ENCODE measurements at regions not wholly inside any gene's neighbourhood (a gene's known extent, or its start where the extent isn't known, plus 50 kb on each side); places are given as distances from the start of the nearest gene placed in this dataset.

- WGBS, 2 donors: 74 to 78% methylated on average over 4 of the region's 4 CpGs
- Histone ChIP-seq H3K27me3 (no peaks in the 10 kb centered on the region), H3K4me3 (no peak overlapping the region), H3K9me3 (peaks cover 0 to 14% (median 0%) of the 10 kb centered on the region in 11 donors), H3K27ac (no peak overlapping the region), H3K36me3 (no peaks in the 10 kb centered on the region), H3K4me1 (no peaks in the 10 kb centered on the region)
- intact Hi-C loops (cut with DNase I): no loop called here
- no peak for DNase-seq
- TF ChIP-seq CTCF (IDR thresholded peaks at IDR 0.05): no peak
- ATAC-seq: peak in 1 of 8 donors; percentile 24
Measured at GRCh38 chr3:176351408-176351807, 845.9 kb downstream of the TBL1XR1 start.

DNA sequence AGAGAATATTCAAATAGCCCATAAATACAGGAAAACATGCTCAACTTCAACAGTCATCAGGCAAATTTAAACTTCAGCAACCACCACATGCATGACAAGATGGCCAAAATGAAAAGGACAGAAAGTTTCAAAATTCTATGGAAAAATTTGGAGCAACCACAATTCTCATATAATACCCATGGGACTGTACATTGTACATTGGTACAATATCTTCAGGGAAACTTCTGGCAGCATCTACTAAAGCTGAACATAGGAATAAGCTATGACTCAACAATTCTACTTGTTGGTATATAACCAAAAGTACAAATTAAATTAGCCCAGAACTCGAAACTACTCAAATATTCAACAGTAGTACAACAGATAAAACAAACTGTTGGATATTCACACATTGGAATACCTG lies 847.6 kb downstream of the TBL1XR1 start:
- no peak for ATAC-seq
- intact Hi-C loops (cut with DNase I): no loop called here
- Histone ChIP-seq H3K9me3 (peaks cover 0 to 19% (median 0%) of the 10 kb centered on the region in 11 donors), H3K36me3 (no peaks in the 10 kb centered on the region), H3K4me1 (no peaks in the 10 kb centered on the region), H3K27me3 (no peaks in the 10 kb centered on the region), H3K27ac (no peak overlapping the region), H3K4me3 (no peak overlapping the region)
- no peak for DNase-seq
- no peak for TF ChIP-seq CTCF (IDR thresholded peaks at IDR 0.05)
- WGBS, 2 donors: 57 to 61% methylated on average over 1 of the region's 1 CpG

GRCh38 chr3:176347424-176348146 lies 849.7 kb downstream of the TBL1XR1 start:
- Histone ChIP-seq H3K27ac (no peak overlapping the region), H3K36me3 (no peaks in the 10 kb centered on the region), H3K9me3 (peaks cover 0 to 19% (median 0%) of the 10 kb centered on the region in 11 donors), H3K4me3 (no peak overlapping the region), H3K27me3 (no peaks in the 10 kb centered on the region), H3K4me1 (no peaks in the 10 kb centered on the region)
- no peak for ATAC-seq
- no peak for TF ChIP-seq CTCF (IDR thresholded peaks at IDR 0.05)
- intact Hi-C loops (cut with DNase I): no loop called here
- no peak for DNase-seq
- WGBS, 2 donors: 52 to 73% methylated on average over 4 of the region's 4 CpGs

DNA sequence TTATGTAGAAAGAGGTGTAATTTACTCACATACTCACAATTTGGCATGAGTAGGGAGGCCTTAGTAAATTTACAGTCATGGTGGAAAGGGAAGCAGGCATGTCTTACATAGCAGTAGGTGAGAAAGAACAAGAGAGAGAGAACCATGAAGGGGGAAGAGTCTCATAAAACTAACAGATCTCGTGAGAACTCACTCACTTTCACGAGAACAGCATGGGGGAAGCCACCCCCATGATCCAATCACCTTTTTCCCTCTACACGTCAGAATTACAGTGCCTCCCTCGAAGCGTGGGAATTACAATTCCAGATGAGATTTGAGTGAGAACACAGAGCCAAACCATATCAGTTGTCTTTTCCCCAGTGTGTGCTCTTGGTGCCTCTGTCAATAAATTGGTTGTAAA lies 855.3 kb downstream of the TBL1XR1 start:
- DNase-seq (no peak), ATAC-seq (no peak)
- Histone ChIP-seq H3K9me3 (peaks cover 0 to 23% (median 0%) of the 10 kb centered on the region in 11 donors), H3K27ac (no peak overlapping the region), H3K27me3 (no peaks in the 10 kb centered on the region), H3K36me3 (no peaks in the 10 kb centered on the region), H3K4me3 (no peak overlapping the region), H3K4me1 (no peaks in the 10 kb centered on the region)
- TF ChIP-seq CTCF (IDR thresholded peaks at IDR 0.05): no peak
- intact Hi-C loops (cut with DNase I): no loop called here
- 75 to 81% methylated on average over 5 of the region's 5 CpGs for WGBS, 2 donors

Data from heart right ventricle (tissue), 16 donors.